B cell (primary cell): ENCODE measurements at regions not wholly inside any gene's neighbourhood (a gene's known extent, or its start where the extent isn't known, plus 50 kb on each side); places are given as distances from the start of the nearest gene placed in this dataset.

ENCODE experiments used
- ATAC-seq: fragments of 200-7000 bp; cut with Tn5 transposase; one replicate; pipeline ENCODE4 v1.10.0; 2021; ENCODE audit warnings: low read depth, mild to moderate bottlenecking, moderate number of reproducible peaks, moderate library complexity
- CTCF ChIA-PET: fragments of 350-600 bp; sonication (Branson Sonifier 250); formaldehyde crosslinking; loops from one replicate; lab custom pipeline; 2021; ENCODE audit warnings: antibody characterized with exemption, inconsistent platforms; lab: Charles Lee
- POLR2A ChIA-PET: fragments of 350-600 bp; sonication (Branson Sonifier 250); formaldehyde crosslinking; loops from one replicate; lab custom pipeline; 2021; ENCODE audit warnings: antibody characterized with exemption; lab: Charles Lee
- DNase-seq: peaks from one replicate; pipeline ENCODE4 v3.0.0; 2013
- H2AFZ ChIP-seq: 2 replicates; pipeline ENCODE4 v1.6.1; 2012; ENCODE audit warnings: mild to moderate bottlenecking, low read depth, low read length; ENCODE audit not compliant: insufficient read depth, poor library complexity, severe bottlenecking
- H3K27ac ChIP-seq, 2 donors: 1 replicate in 1 of 2; 2 replicates in 1 of 2; pipeline ENCODE4 v1.5.1; 2012 to 2013; ENCODE audit warnings: low read length in 2 of 2, mild to moderate bottlenecking in 2 of 2, moderate library complexity in 1 of 2
- H3K27me3 ChIP-seq, 4 experiments: fragments of 200-600 bp in 1 of 4; sonication (generic) in 1 of 4; replicated peaks in 1 of 4; 1 replicate in 2 of 4; 2 replicates in 2 of 4; pipeline versions ENCODE4 v1.6.1 to v1.7.0; 2013 to 2016; ENCODE audit warnings: low read length in 3 of 4, mild to moderate bottlenecking in 2 of 4, mixed read lengths in 1 of 4, moderate library complexity in 1 of 4; ENCODE audit not compliant: insufficient read depth in 4 of 4, control insufficient read depth in 3 of 4; ENCODE audit errors: control extremely low read depth in 1 of 4
- H3K36me3 ChIP-seq, 2 experiments: replicated peaks in 1 of 2; 1 replicate in 1 of 2; 2 replicates in 1 of 2; pipeline versions ENCODE4 v1.6.1 to v1.7.1; 2013; ENCODE audit warnings: low read length in 1 of 2; ENCODE audit not compliant: insufficient read depth in 2 of 2, control insufficient read depth in 1 of 2; ENCODE audit errors: control extremely low read depth in 1 of 2, extremely low read depth in 1 of 2
- H3K4me1 ChIP-seq, 2 donors: fragments of 200-600 bp in 1 of 2; sonication (generic) in 1 of 2; 1 replicate in 1 of 2; 2 replicates in 1 of 2; pipeline versions ENCODE4 v1.5.1 to v1.6.1; 2013 to 2017; ENCODE audit warnings: low read length in 2 of 2; ENCODE audit not compliant: control insufficient read depth in 2 of 2, insufficient read depth in 2 of 2
- H3K4me2 ChIP-seq: replicated peaks from 2 replicates; pipeline ENCODE3; 2012; ENCODE audit warnings: mild to moderate bottlenecking, low read depth, low read length; ENCODE audit not compliant: poor library complexity, severe bottlenecking
- H3K4me3 ChIP-seq, 5 experiments: fragments of 200-600 bp in 1 of 5; sonication (generic) in 1 of 5; 1 replicate in 3 of 5; 2 replicates in 2 of 5; pipeline versions ENCODE4 v1.5.1 to v1.7.0; 2011 to 2016; ENCODE audit warnings: low read length in 4 of 5, mild to moderate bottlenecking in 4 of 5, low read depth in 2 of 5, control low read depth in 1 of 5, moderate library complexity in 1 of 5; ENCODE audit not compliant: insufficient read depth in 1 of 5; ENCODE audit errors: control extremely low read depth in 1 of 5, extremely low read depth in 1 of 5
- H3K79me2 ChIP-seq: fragments of 200-600 bp; sonication (generic); one replicate; pipeline ENCODE4 v1.6.0; 2016; ENCODE audit warnings: low read length; ENCODE audit not compliant: control insufficient read depth, insufficient read depth
- H3K9ac ChIP-seq: fragments of 200-600 bp; sonication (generic); 2 replicates; pipeline ENCODE4 v1.6.1; 2017; ENCODE audit warnings: mild to moderate bottlenecking, low read length, moderate library complexity
- H3K9me3 ChIP-seq, 3 donors: one replicate each; pipeline versions ENCODE4 v1.6.1 to v1.7.1; 2013; ENCODE audit warnings: low read length in 2 of 3; ENCODE audit not compliant: control insufficient read depth in 2 of 3, insufficient read depth in 1 of 3; ENCODE audit errors: control extremely low read depth in 1 of 3
- H4K20me1 ChIP-seq: 2 replicates; pipeline ENCODE4 v1.6.0; 2012; ENCODE audit warnings: mild to moderate bottlenecking, low read length; ENCODE audit not compliant: insufficient read depth, control insufficient read depth, poor library complexity, severe bottlenecking
- H3K27ac Mint-ChIP-seq: one replicate; pipeline ENCODE4 v1.8.0; 2021; ENCODE audit warnings: mixed read lengths
- H3K27me3 Mint-ChIP-seq: one replicate; pipeline ENCODE4 v1.8.0; 2021; ENCODE audit warnings: mixed read lengths
- H3K4me1 Mint-ChIP-seq: one replicate; pipeline ENCODE4 v1.8.0; 2021; ENCODE audit warnings: mixed read lengths
- H3K4me3 Mint-ChIP-seq: one replicate; pipeline ENCODE4 v1.8.0; 2021; ENCODE audit warnings: mixed read lengths
- H3K9me3 Mint-ChIP-seq: one replicate; pipeline ENCODE4 v1.8.0; 2022; ENCODE audit warnings: mixed read lengths; ENCODE audit not compliant: insufficient read depth
- EZH2 ChIP-seq: IDR thresholded peaks from 2 replicates; pipeline ENCODE4 v1.6.1; 2012; ENCODE audit warnings: borderline replicate concordance, low read depth, mild to moderate bottlenecking, moderate library complexity, low read length; ENCODE audit not compliant: insufficient read depth, poor library complexity, severe bottlenecking
- WGBS: methylation state at CpG from one replicate; pipeline ENCODE4 v1.1.5; 2013; ENCODE audit warnings: missing lambda C conversion rate; ENCODE audit not compliant: insufficient coverage; 5-methylcytosine and 5-hydroxymethylcytosine counted together
- intact Hi-C: fragments of 100-400 bp; cut with micrococcal nuclease; formaldehyde crosslinking; loops from one replicate; pipeline ENCODE4 v1.10.0; 2022
- TF ChIP-seq, protein P1 (sequence below): fragments of 200-600 bp; IDR thresholded peaks from one replicate; pipeline ENCODE4 v1.8.0; 2022; ENCODE audit warnings: antibody characterized with exemption, mild to moderate bottlenecking

GRCh38 chr9:30235564-30235963, 2148.9 kb upstream of the ACO1 start:
- H3K27ac Mint-ChIP-seq: no peak overlapping the region
- ATAC-seq (no peak), DNase-seq (no peak)
- Histone ChIP-seq H4K20me1 (no peaks in the 10 kb centered on the region), H3K9me3 (no peaks in the 10 kb centered on the region), H3K27me3 (no peaks in the 10 kb centered on the region), H3K36me3 (no peaks in the 10 kb centered on the region), H3K79me2 (no peaks in the 10 kb centered on the region), H2AFZ (no peak overlapping the region), H3K4me2 (no peak overlapping the region), H3K9ac (no peak overlapping the region), H3K4me3 (no peak overlapping the region), H3K4me1 (no peaks in the 10 kb centered on the region), H3K27ac (no peak overlapping the region)
- no peaks in the 10 kb centered on the region for H3K4me1 Mint-ChIP-seq
- H3K27me3 Mint-ChIP-seq: no peaks in the 10 kb centered on the region
- POLR2A ChIA-PET: no interaction called here
- TF ChIP-seq, protein P1, sequence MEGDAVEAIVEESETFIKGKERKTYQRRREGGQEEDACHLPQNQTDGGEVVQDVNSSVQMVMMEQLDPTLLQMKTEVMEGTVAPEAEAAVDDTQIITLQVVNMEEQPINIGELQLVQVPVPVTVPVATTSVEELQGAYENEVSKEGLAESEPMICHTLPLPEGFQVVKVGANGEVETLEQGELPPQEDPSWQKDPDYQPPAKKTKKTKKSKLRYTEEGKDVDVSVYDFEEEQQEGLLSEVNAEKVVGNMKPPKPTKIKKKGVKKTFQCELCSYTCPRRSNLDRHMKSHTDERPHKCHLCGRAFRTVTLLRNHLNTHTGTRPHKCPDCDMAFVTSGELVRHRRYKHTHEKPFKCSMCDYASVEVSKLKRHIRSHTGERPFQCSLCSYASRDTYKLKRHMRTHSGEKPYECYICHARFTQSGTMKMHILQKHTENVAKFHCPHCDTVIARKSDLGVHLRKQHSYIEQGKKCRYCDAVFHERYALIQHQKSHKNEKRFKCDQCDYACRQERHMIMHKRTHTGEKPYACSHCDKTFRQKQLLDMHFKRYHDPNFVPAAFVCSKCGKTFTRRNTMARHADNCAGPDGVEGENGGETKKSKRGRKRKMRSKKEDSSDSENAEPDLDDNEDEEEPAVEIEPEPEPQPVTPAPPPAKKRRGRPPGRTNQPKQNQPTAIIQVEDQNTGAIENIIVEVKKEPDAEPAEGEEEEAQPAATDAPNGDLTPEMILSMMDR: no peak
- intact Hi-C loops: no loop called here
- H3K4me3 Mint-ChIP-seq: no peak overlapping the region
- WGBS: 100% methylated on average over 1 of the region's 2 CpGs
- CTCF ChIA-PET: no interaction called here
- no peaks in the 10 kb centered on the region for H3K9me3 Mint-ChIP-seq

GRCh38 chr9:30239878-30240277, 2144.6 kb upstream of the ACO1 start:
- Histone ChIP-seq H3K27ac (no peak overlapping the region), H3K79me2 (no peaks in the 10 kb centered on the region), H3K9me3 (no peaks in the 10 kb centered on the region), H3K36me3 (no peaks in the 10 kb centered on the region), H4K20me1 (no peaks in the 10 kb centered on the region), H3K4me2 (no peak overlapping the region), H3K27me3 (no peaks in the 10 kb centered on the region), H3K9ac (no peak overlapping the region), H2AFZ (no peak overlapping the region), H3K4me1 (no peaks in the 10 kb centered on the region), H3K4me3 (no peak overlapping the region)
- ATAC-seq: no peak
- no peak for DNase-seq
- no peak for TF ChIP-seq EZH2
- TF ChIP-seq, protein P1: no peak
- no CpG with 5 or more reads among the region's 2 CpGs for WGBS
- no peaks in the 10 kb centered on the region for H3K9me3 Mint-ChIP-seq
- ChIA-PET CTCF (no interaction called here), POLR2A (no interaction called here)
- intact Hi-C loops: no loop called here
- H3K4me3 Mint-ChIP-seq: no peak overlapping the region
- H3K4me1 Mint-ChIP-seq: no peaks in the 10 kb centered on the region
- no peak overlapping the region for H3K27ac Mint-ChIP-seq
- no peaks in the 10 kb centered on the region for H3K27me3 Mint-ChIP-seq
